Upper lobe of left lung (tissue), 4 donors: ENCODE measurements at regions not wholly inside any gene's neighbourhood (a gene's known extent, or its start where the extent isn't known, plus 50 kb on each side); places are given as distances from the start of the nearest gene placed in this dataset.

Source experiments
- EP300 ChIP-seq, 4 donors: sonication (generic); formaldehyde crosslinking; IDR thresholded peaks; one replicate each; pipeline ENCODE4 v1.5.1; 2017; ENCODE audit warnings: antibody characterized with exemption in 4 of 4, control low read depth in 2 of 4
- POLR2A ChIP-seq, 4 donors: fragments of 450-650 bp; IDR thresholded peaks; one replicate each; pipeline ENCODE4 v1.5.1; 2016 to 2017; ENCODE audit warnings: antibody characterized with exemption in 4 of 4, mild to moderate bottlenecking in 2 of 4
- POLR2AphosphoS5 ChIP-seq, 2 donors: sonication (generic); formaldehyde crosslinking; IDR thresholded peaks; one replicate each; pipeline ENCODE4 v1.5.1; 2017; ENCODE audit warnings: antibody characterized with exemption in 2 of 2
- TF ChIP-seq, protein P1 (sequence below), 6 experiments: fragments of 450-650 bp in 4 of 6; fragments of 200-600 bp in 2 of 6; sonication (generic) in 2 of 6; IDR thresholded peaks; one replicate each; pipeline ENCODE4 v1.5.1; 2016 to 2019; ENCODE audit warnings: antibody characterized with exemption in 6 of 6

DNA sequence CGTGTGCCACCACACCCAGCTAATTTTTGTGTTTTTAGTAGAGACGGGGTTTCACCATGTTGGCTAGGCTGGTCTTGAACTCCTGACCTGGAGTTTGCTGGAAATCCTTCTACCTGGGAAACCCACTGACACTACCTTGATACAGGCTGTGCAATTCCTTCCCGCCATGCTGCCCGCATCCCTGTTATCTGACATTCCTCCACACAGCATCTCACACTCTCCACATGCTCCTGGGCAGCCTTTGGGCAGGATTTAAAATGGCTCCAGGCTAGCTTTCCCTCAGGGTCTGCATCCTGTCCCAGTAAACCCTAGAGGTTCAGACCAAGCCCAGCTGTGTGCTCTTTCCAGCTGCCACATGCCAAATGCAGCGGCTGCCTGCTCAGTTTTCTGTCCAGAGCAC, 319.5 kb upstream of the CXCR4 start:
- TF ChIP-seq POLR2AphosphoS5 (IDR thresholded peaks at IDR 0.05): no peak
- TF ChIP-seq, protein P1, sequence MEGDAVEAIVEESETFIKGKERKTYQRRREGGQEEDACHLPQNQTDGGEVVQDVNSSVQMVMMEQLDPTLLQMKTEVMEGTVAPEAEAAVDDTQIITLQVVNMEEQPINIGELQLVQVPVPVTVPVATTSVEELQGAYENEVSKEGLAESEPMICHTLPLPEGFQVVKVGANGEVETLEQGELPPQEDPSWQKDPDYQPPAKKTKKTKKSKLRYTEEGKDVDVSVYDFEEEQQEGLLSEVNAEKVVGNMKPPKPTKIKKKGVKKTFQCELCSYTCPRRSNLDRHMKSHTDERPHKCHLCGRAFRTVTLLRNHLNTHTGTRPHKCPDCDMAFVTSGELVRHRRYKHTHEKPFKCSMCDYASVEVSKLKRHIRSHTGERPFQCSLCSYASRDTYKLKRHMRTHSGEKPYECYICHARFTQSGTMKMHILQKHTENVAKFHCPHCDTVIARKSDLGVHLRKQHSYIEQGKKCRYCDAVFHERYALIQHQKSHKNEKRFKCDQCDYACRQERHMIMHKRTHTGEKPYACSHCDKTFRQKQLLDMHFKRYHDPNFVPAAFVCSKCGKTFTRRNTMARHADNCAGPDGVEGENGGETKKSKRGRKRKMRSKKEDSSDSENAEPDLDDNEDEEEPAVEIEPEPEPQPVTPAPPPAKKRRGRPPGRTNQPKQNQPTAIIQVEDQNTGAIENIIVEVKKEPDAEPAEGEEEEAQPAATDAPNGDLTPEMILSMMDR (IDR thresholded peaks at IDR 0.05): no peak
- TF ChIP-seq POLR2A (IDR thresholded peaks at IDR 0.05): no peak
- no peak for TF ChIP-seq EP300 (IDR thresholded peaks at IDR 0.05)
